Frontal cortex (tissue), 3 donors: ENCODE measurements at regions not wholly inside any gene's neighbourhood (a gene's known extent, or its start where the extent isn't known, plus 50 kb on each side); places are given as distances from the start of the nearest gene placed in this dataset.

ENCODE experiments used
- DNase-seq, 2 donors: peaks; one replicate each; pipeline ENCODE4 v3.0.0; 2012; ENCODE audit warnings: low spot score in 2 of 2
- FAIRE-seq: peaks from 2 replicates; lab custom pipeline; 2012; peaks lifted over from hg19 to GRCh38; lab: Jason Lieb, UNC
- donor health status: control.
- donor health status: control.
- donor health status: control.

DNA sequence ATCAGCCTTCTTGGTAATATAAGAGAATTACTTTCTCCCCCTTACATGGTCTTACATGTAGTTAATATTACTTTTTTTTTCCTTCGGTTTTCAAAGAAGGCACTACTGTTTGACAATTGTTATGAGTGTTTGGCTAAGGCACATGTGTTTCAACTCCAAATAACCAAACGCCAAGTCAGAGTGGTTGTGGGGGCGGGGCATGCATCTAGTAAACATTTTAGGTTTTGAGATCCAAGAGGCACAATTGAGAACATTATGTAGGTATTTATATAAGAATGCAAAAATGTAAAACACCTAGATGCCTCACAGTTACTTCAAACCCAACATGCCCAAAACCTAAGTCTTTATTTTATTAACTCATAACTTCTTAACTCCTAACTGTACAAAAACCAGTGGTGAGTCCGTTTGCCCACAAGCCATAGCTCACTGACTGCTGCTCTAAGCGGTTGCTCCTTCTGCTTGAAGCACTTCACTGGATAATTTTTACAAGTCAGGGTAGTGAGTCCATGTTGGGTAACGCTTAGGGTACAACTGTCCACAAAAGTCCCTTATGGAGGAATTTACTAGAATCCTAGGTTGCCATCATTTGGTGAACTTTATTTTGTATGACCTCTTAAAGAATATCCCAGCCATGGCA, 189.9 kb downstream of the HUNK start:
- DNase-seq: no peak
- FAIRE-seq: no peak

DNA sequence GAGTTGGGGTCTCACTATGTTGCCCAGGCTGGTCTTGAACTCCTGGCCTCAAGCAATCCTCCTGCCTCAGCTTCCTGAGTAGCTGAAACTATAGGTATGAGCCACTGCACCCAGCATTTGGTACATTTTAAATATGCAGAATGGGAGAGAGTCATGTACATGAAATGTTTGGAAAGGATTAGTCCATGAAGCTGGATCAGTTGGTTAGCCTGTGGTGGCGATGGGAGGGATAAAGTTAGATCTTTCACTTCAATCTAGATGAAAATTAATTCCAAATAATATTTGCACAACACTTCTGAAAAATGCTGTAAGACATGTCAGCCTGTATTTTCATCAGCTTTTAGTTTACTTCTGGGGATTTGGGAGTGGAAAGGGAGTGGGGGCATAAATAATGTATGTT, 188.9 kb downstream of the HUNK start:
- FAIRE-seq (no peak), DNase-seq (no peak)

DNA sequence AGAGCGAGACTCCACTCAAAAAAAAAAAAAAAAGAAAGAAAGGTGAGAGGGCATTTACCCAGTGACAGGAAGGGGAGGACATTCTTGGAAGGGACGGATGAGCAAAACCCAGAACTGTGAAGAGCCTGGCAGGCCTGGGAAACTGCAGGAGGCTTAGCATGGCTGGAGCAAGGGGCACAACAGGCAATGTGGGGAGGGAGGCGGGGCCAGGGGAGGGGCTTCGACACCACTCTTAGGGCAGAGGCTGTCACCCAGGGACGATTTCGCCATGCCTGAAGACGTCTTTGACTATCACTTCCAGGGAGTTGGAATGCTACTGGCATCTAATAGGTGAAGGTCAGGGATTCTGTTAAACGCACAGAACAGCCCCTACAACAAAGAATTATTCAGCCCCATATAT, 184.0 kb downstream of the HUNK start:
- DNase-seq (no peak), FAIRE-seq (no peak)

DNA sequence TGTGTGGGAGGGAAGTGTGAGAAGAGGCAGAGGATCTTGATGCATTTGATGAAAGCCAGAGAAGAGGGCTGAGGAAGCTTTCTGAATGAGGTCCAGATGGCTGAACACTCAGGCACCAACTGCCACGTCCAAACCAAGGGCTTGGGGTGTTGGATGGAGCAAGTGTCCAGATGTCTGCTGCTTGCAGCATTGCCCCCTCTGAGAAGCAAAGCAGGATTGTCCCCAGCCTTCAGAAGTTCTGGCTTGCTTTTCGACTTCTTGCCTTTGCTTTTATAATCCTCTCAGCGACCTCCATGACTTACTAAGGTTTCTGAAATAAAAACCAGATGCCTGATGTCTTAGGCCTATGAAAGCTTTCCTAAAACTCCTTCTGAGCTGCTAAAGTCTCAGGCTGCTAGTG, 182.5 kb downstream of the HUNK start:
- FAIRE-seq: no peak
- DNase-seq: no peak
